Fibroblast of pulmonary artery (primary cell): ENCODE measurements at regions not wholly inside any gene's neighbourhood (a gene's known extent, or its start where the extent isn't known, plus 50 kb on each side); places are given as distances from the start of the nearest gene placed in this dataset.
A peak's percentile ranks its signal among the peaks of the same experiment; 100 is the strongest.

ENCODE experiments used
- DNase-seq: peaks from one replicate; pipeline ENCODE4 v3.0.0-alpha.2; 2010; ENCODE audit warnings: low read depth
- H3K4me3 ChIP-seq: replicated peaks from 2 replicates; pipeline ENCODE4 v1.5.1; 2011; ENCODE audit warnings: low read depth, mild to moderate bottlenecking, control low read depth, low read length, moderate library complexity
- TF ChIP-seq, protein P1 (sequence below): IDR thresholded peaks from 2 replicates; pipeline ENCODE4 v1.5.1; 2011; ENCODE audit warnings: mild to moderate bottlenecking, control low read depth, low read length, inconsistent platforms; ENCODE audit errors: missing control alignments

DNA sequence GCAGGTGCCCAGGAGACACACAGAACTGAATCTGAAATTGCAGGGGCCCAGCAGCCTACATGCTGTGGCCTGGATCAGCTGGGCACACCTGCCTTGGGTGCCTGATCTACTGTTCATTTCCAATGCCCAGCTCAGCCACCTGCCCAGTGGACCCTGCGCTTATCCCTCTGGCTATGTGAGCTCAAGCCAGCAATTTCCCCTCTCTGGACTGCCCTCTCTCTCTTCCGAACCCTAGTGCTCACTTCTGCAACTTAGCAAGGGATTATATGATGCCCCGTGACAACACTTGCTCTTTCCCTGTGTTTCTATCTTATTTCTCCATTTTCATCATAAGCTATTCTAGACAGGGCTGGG, 276.0 kb downstream of the UACA start:
- no peak overlapping the region for H3K4me3 ChIP-seq
- no peak for DNase-seq
- TF ChIP-seq, protein P1, sequence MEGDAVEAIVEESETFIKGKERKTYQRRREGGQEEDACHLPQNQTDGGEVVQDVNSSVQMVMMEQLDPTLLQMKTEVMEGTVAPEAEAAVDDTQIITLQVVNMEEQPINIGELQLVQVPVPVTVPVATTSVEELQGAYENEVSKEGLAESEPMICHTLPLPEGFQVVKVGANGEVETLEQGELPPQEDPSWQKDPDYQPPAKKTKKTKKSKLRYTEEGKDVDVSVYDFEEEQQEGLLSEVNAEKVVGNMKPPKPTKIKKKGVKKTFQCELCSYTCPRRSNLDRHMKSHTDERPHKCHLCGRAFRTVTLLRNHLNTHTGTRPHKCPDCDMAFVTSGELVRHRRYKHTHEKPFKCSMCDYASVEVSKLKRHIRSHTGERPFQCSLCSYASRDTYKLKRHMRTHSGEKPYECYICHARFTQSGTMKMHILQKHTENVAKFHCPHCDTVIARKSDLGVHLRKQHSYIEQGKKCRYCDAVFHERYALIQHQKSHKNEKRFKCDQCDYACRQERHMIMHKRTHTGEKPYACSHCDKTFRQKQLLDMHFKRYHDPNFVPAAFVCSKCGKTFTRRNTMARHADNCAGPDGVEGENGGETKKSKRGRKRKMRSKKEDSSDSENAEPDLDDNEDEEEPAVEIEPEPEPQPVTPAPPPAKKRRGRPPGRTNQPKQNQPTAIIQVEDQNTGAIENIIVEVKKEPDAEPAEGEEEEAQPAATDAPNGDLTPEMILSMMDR: no peak

DNA sequence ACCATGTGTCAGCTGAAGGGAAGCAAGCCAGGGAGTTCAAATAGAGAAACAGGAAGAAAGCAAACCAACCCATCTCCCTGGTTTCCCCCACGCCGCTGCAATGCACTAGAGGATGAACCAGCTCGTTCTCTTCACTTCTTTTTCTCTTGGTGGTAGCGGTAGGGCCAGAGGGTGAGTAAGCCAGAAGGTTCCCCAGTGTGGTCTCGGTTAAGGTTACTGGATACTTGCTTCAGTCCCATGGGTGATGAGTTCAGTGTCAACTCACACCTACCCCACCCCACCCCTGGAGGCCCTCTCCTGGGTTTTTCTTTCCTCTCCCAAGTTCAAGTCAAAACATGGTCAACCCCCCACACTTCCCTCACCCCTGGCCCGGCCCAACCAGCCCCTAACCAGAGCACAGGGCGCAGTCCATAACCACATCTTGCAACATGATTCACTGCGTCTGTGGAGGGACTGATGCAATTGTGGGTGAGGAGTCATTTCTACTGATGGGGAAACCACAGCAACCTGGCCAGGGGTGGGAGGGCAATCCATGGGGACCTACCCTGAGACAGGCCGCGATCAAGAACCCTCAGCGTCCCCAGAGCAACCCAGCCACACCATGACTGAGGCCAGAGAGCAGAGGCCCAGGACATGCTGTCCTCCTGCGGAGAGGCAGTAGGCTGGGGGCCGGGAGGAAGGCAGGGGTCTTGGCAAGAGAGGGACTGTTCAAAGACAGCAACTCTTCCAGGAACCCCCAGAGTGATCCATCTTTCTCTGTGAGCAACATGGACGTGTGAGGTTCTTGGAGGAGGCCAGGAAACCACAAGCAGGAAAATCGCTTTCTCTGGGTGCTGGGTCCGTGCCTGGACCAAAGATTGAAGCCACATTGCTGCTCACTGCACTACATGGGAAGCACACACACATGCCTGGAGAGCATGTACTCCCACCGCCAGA, 276.6 kb downstream of the UACA start:
- TF ChIP-seq, protein P1: no peak
- peak; percentile 77 for DNase-seq

DNA sequence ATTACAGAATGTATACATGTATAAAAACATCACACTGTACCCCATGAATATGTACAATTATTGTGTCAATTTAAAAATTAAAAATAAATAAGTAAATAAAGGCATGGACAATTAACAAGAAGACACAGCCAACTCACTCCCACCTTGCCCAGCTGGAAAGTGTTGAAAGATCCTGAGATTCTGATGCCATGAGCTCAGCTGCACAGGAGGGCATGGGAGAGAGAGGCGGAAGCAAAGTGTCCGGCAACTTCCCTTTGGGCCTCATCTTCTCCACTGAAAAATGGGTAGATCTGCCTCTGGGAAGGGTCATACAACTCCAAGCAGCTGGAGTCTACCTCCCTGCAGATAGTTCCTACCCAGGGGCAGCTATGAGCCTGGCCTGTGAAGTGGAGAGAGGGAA, 277.3 kb downstream of the UACA start:
- DNase-seq: no peak
- TF ChIP-seq, protein P1: no peak
- no peak overlapping the region for H3K4me3 ChIP-seq

More for the DNA sequence above, 276.6 kb downstream of the UACA start:
- no peak overlapping the region for H3K4me3 ChIP-seq

DNA sequence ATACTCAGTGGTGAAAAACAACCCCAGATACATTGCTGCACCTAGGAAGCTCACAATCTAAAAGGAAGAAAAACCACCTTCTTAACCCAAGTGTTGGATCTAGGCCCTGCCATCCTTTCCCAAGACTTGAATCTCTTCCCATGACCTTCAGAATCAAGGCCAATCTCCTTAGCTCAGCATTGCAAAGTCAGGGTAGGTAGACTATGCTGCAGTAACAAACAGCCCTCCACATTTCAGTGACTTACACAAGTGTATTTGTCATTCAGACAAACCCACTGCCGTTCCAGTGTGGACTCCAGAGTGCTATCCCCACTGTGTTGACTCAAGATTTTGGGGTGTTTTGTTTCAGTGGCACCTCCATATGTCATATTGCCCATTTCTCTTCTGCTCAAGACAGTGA, 278.4 kb downstream of the UACA start:
- no peak overlapping the region for H3K4me3 ChIP-seq
- no peak for DNase-seq
- TF ChIP-seq, protein P1: no peak

DNA sequence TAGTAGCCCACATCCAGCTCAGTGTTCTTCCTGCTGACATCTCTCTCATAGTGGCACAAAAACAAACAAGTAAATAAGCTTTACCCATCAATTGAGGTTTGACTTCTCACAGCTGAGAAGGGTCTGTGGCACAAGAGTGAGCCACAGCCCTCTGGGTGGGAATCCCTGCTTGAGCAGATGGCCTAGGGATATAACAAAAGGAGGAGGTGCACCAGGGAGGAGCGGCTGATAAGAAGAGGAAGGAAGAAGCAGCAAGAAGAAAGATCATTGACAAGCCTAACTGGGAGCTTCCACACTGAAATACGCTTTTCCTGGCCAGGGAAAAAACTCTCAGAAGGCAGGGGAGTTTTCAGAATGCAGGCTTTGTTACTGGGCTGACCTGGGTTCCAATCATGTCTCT, 279.8 kb downstream of the UACA start:
- no peak for DNase-seq
- TF ChIP-seq, protein P1: no peak
- no peak overlapping the region for H3K4me3 ChIP-seq

DNA sequence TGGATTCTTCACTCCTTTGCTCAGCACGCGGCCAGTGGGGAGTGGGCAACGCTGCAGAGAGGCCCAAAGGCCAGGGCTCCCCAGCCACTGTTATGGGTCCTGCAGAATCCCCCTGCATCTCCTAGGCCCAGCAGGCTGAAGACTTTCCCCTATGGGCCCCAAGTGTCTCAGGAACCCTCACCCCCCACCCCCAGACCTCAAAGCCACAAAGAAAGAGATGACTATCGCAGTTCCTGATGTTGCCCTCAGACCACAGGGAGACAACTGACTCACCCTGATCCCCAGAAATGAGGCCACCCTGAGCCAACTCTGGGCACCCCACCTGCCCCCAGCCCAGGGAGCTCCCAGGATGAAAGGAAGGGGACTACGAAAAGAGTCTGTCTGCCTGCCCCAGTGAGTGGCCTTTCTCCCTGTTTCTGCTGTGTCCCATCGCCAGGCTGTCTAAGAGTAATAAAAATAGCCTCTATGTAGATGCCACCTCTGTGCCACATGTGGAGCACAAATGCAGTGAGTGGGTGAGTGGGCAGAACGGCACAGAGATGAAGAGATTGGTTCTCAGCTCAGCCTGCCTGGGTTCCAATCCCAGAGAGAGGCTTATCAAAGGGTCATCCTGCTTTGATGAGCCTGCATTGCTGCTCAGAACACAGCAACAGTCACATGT, 283.0 kb downstream of the UACA start:
- no peak for DNase-seq
- TF ChIP-seq, protein P1: no peak
- no peak overlapping the region for H3K4me3 ChIP-seq

DNA sequence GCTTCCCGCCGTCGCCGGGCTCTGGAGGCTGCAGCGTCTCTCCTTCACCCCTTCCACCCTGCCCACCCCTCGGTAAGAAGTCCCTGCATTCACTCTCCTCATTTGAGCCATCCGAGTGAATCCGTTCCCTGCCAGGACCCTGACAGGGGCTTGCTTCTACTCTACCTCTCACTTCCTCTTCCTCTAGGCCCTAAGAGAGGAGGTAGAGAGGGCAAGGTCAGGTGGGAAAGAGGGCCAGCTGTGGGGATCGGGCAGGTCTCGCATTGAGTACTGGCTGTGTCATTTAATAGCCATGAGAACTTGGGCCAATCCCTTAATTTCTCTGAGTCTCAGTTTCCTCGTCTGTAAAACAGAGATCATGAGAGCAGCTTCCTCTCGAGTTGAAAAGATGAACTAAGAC, 283.6 kb downstream of the UACA start:
- DNase-seq: no peak
- no peak overlapping the region for H3K4me3 ChIP-seq
- TF ChIP-seq, protein P1: no peak
